ENCODE measurements at regions not wholly inside any gene's neighbourhood (a gene's known extent, or its start where the extent isn't known, plus 50 kb on each side); places are given as distances from the start of the nearest gene placed in this dataset.

- DNase-seq (no peak), ATAC-seq (no peak)
- intact Hi-C loops (cut with micrococcal nuclease), result no loop called here
Observed at GRCh38 chr6:15079288-15079817, 166.5 kb upstream of the JARID2 start.

GRCh38 chr6:15080895-15081294, 165.0 kb upstream of the JARID2 start:
- DNase-seq (no peak), ATAC-seq (no peak)
- intact Hi-C loops (cut with micrococcal nuclease), result no loop called here

GRCh38 chr6:15081447-15081846, 164.4 kb upstream of the JARID2 start:
- intact Hi-C loops (cut with micrococcal nuclease), result no loop called here
- no peak for DNase-seq
- no peak for ATAC-seq

DNA sequence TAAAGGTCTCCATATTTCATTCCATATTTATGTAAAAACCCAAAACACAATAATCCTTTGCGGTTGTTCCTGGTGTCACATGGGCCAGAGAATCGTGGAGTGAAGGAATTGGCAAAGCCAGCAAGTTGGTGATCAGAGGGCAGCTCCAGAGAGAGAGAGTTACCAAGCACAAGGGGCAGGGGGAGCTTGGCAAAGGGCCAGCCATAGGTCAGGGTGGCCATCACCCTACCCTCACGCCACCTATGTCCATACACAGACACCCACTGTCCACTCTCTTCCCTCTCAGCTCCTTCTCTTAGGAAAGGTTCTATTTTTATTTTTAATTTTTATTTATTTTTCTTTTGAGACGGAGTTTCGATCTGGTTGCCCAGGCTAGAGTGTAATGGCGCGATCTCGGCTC, 163.2 kb upstream of the JARID2 start:
- intact Hi-C loops (cut with micrococcal nuclease), result no loop called here
- ATAC-seq (no peak), DNase-seq (no peak)

DNA sequence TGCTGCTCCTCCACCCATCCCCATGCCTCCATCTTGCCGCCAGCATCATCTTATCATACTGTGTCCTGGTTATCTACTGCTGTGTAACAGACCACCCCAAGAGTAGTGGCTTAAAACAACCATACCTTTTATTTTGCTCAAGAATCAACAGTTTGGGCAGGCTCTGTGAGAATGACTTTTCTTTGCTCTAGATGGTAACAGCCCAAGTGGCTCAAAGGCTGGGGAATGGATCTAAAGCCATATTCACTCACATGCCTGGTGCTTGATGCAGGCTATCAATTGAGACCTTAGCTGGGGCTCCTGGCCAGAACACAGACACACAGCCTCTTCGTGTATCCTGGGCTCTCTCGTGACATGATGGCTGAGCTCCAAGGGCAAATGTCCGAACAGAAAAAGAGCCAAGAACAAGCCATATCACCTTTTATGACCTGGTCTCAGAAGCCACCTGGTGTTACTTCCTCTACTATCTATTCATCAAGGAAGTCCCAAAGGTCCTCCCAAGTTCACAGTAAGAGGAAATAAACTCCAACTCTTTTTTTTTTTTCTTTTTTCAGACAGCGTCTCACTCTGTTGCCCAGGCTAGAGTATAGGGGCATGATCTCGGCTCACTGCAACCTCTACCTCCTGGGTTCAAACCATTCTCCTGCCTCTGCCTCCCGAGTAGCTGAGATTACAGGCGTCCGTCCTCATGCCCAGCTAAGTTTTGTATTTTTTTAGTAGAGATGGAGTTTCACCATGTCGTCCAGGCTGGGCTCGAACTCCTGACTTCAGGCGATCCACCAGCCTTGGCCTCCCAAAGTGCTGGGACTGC, 159.3 kb upstream of the JARID2 start:
- no peak for DNase-seq
- no peak for ATAC-seq
- intact Hi-C loops (cut with micrococcal nuclease), result no loop called here

- no peak for DNase-seq
- ATAC-seq, result no peak
- intact Hi-C loops (cut with micrococcal nuclease), result no loop called here
Observed at GRCh38 chr6:15087186-15087589, 158.7 kb upstream of the JARID2 start.

DNA sequence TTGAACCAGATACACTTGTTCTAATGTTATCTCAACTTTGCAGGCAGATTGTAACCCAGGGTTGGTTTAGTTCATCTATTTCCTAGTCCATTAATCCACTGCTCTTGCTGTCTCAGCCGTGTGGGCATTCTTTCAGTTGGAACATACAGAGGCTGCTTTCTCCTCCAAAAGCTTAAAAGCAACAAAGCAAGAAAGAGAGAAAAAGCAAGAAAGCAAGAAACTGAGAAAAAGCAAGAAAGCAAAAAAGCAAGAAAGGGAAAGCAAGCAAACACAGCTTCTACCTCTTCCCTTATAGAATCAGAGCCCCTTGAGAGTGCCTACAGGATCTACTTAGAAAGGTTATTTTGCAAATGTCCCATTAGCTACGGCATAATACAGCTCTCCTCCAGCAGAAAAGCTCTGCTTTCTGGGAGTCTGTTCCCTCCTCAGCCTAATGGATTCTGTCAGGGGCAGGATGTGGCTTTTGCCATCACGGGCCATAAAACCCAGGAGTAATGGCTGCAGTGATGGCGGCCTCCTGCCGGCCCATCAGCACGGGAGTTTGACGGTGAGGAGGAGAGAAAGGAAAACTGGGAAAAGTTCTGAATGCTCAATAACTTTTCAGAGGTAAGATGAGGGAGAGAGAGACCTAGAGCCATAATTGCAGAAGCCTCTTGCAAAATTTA, 156.8 kb upstream of the JARID2 start:
- DNase-seq (no peak), ATAC-seq (no peak)
- intact Hi-C loops (cut with micrococcal nuclease), result no loop called here

- ATAC-seq (peak; percentile 14), DNase-seq (no peak)
- intact Hi-C loops (cut with micrococcal nuclease), result no loop called here
Observed at GRCh38 chr6:15089569-15090144, 156.2 kb upstream of the JARID2 start.

DNA sequence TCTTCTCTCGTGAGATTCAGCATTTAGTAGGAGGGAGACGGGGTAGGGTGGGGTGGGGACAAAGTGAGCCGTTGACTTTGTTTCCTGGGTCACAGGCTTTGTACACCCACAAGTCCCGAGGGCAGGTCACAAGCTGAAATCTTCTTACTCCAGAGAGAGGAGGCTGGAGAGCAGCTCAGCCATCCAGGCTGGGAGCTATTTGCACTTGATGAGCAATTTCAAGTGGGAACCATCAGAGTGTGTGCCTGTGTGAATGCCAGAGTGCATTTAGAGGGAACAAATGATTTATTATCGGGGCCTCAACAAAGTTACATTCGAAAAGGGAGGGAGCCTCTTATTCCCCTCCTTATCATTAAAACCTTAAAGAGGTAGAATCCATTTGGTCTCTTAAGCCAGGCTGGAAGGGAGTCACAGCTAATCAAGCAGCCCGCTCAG, 155.7 kb upstream of the JARID2 start:
- intact Hi-C loops (cut with micrococcal nuclease), result no loop called here
- ATAC-seq, result peak; percentile 65
- no peak for DNase-seq

- DNase-seq, result no peak
- intact Hi-C loops (cut with micrococcal nuclease), result no loop called here
- no peak for ATAC-seq
Observed at GRCh38 chr6:15090745-15091384, 155.0 kb upstream of the JARID2 start.

- ATAC-seq (no peak), DNase-seq (no peak)
- intact Hi-C loops (cut with micrococcal nuclease), result no loop called here
Observed at GRCh38 chr6:15096894-15097837, 148.7 kb upstream of the JARID2 start.

DNA sequence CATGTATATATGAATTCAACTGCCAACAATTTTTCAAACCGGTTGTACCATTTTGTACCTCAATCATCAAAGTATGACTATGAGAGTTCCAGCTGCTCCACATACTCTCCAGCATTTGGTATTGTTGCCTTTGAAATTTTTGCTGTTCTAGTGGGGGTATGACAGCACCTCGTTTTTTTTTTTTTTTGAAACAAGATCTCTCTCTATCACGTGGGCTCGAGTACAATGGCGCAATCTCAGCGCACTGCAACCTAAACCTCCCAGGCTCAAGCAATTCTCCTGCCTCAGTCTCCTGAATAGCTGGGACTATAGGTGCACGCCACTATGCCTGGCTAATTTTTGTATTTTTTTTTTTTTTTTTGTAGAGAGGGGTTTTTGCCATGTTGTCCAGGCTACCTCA, 144.7 kb upstream of the JARID2 start:
- intact Hi-C loops (cut with micrococcal nuclease), result no loop called here
- no peak for ATAC-seq
- no peak for DNase-seq

- no peak for DNase-seq
- no peak for ATAC-seq
- intact Hi-C loops (cut with micrococcal nuclease), result no loop called here
Observed at GRCh38 chr6:15102241-15102640, 143.6 kb upstream of the JARID2 start.

- intact Hi-C loops (cut with micrococcal nuclease), result no loop called here
- DNase-seq, result no peak
- no peak for ATAC-seq
Observed at GRCh38 chr6:15106958-15107643, 138.8 kb upstream of the JARID2 start.

DNA sequence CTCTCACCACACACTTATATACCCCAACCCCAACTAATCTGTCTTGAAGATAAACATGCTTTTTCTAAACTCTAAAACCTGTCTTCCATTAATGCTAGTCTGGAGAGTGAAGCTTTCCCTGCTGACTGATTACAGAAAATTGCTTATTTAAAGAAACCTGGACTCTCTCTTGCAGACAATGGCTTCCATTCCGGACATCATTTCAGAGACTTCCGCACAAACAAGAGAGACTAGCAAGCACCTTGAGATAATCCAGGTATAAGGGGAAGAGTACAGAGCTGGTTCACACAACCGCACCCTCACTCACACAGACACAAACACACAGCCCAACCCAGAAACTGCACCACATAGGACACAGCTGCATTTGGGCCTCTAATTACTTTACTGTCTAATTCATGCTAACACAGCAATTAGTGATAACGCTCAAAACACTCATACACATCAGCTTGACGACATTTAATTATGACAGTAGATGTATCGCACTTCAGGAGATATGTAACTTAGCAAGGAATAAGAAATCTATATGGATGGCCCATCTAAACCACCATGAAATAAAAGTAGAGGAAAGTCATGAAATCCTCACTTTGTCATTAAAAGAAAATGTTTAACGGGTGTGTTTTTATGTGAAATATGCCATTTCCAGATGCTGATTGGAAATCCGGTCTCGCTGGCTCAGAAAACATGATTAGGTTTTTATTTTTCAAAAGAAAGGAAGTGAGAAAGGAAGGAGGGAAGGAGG, 138.1 kb upstream of the JARID2 start:
- ATAC-seq (no peak), DNase-seq (no peak)
- intact Hi-C loops (cut with micrococcal nuclease), result no loop called here

DNA sequence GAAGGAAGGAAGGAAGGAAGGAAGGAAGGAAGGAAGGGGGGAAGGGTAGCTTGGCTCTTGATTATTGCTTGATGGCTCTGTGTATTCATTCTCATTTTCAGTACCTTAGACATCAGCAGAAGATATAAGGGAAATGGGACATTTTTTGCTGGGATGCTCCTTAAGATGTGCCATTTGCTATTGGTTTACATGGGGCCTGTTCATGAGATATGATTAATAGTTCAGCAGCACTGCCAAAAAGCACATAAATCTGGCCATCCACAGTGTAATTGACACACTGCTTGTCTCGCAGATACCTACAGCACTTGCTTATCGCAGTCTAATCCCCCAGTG, 137.5 kb upstream of the JARID2 start:
- DNase-seq, result no peak
- ATAC-seq, result no peak
- intact Hi-C loops (cut with micrococcal nuclease), result no loop called here

DNA sequence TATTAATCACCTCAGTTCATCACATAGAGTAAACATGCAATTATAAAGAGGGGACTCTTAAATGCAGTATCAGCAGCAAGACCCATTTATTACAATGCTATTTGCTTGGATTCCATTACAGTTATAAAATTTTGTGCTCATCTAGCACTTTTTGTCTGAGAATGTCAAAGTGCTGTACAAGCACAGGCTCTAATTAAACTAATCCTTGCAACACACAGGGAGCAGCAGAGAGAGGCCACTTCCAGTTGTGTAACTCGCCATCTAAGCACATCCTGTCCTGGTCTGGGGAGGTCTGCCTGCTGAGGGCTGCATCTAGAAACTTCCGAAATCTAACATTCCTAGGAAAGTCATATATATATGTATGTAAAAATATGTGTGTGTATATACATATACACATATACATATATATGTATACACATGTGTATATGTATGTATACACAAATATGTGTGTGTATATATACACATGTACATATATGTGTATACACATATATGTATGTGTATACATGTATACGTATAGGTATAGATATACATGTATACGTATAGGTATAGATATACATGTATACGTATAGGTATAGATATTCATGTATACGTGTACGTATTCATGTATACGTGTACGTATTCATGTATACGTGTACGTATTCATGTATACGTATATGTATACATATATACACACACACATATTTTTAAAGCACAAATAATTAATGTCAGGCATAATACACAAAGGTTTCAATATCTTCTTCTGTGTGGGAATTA, 136.4 kb upstream of the JARID2 start:
- DNase-seq (no peak), ATAC-seq (peak; percentile 42)
- intact Hi-C loops (cut with micrococcal nuclease), result no loop called here
